Limb (tissue), 2 donors: ENCODE measurements at regions not wholly inside any gene's neighbourhood (a gene's known extent, or its start where the extent isn't known, plus 50 kb on each side); places are given as distances from the start of the nearest gene placed in this dataset.
"Not testable (repeated sequence)": the region's sequence is repeated elsewhere in the genome, so short reads cannot be mapped to it uniquely, and the experiment has no call there.

Experiments used
- DNase-seq, 2 donors: peaks; one replicate each; pipeline ENCODE4 v3.0.0-alpha.2; 2016; ENCODE audit errors: extremely low spot score in 2 of 2

- not testable (repeated sequence) for DNase-seq
Observed at GRCh38 chr7:6989968-6990367, 163.9 kb upstream of the CCZ1B start.

- DNase-seq, result not testable (repeated sequence)
Observed at GRCh38 chr7:6990426-6991152, 164.5 kb upstream of the CCZ1B start.

- DNase-seq, result peak in 1 of 2 donors; percentile 28
Observed at GRCh38 chr7:6991169-6991611, 165.1 kb upstream of the CCZ1B start.

GRCh38 chr7:6991686-6992085, 165.6 kb upstream of the CCZ1B start:
- not testable (repeated sequence) for DNase-seq

GRCh38 chr7:6992133-6992532, 166.1 kb upstream of the CCZ1B start:
- not testable (repeated sequence) for DNase-seq

GRCh38 chr7:6995026-6995425, 169.0 kb upstream of the CCZ1B start:
- not testable (repeated sequence) for DNase-seq

- DNase-seq, result not testable (repeated sequence)
Observed at GRCh38 chr7:6995493-6996289, 169.6 kb upstream of the CCZ1B start.

- DNase-seq, result not testable (repeated sequence)
Observed at GRCh38 chr7:6999067-6999666, 173.1 kb upstream of the CCZ1B start.

- no peak for DNase-seq
Observed at GRCh38 chr7:7002418-7003062, 176.5 kb upstream of the CCZ1B start.

GRCh38 chr7:7005303-7005702, 177.0 kb upstream of the C1GALT1 start:
- DNase-seq, result no peak

- not testable (repeated sequence) for DNase-seq
Observed at GRCh38 chr7:7005949-7006348, 176.4 kb upstream of the C1GALT1 start.

- not testable (repeated sequence) for DNase-seq
Observed at GRCh38 chr7:7011241-7011640, 171.1 kb upstream of the C1GALT1 start.

GRCh38 chr7:7011751-7012150, 170.6 kb upstream of the C1GALT1 start:
- DNase-seq, result not testable (repeated sequence)

GRCh38 chr7:7014827-7015595, 167.3 kb upstream of the C1GALT1 start:
- no peak for DNase-seq

GRCh38 chr7:7017707-7018280, 164.6 kb upstream of the C1GALT1 start:
- no peak for DNase-seq

GRCh38 chr7:7018290-7018689, 164.1 kb upstream of the C1GALT1 start:
- DNase-seq, result no peak

GRCh38 chr7:7032221-7032620, 150.1 kb upstream of the C1GALT1 start:
- no peak for DNase-seq

- no peak for DNase-seq
Observed at GRCh38 chr7:7035851-7036250, 146.5 kb upstream of the C1GALT1 start.

- DNase-seq, result not testable (repeated sequence)
Observed at GRCh38 chr7:7042286-7042893, 140.0 kb upstream of the C1GALT1 start.

GRCh38 chr7:7044806-7045205, 137.5 kb upstream of the C1GALT1 start:
- no peak for DNase-seq
